Calu3 (cell line): ENCODE measurements at regions not wholly inside any gene's neighbourhood (a gene's known extent, or its start where the extent isn't known, plus 50 kb on each side); places are given as distances from the start of the nearest gene placed in this dataset.

Source experiments
- BruUV-seq: library from RNA; stranded (reverse); fragments of 400-500 nt; replicated peaks from 2 replicates; lab custom pipeline; 2021; lab: Mats Ljungman, UMichigan
- CTCF ChIA-PET: fragments of 300-600 bp; sonication (Branson Sonifier 250); formaldehyde crosslinking; loops from one replicate; lab custom pipeline; 2022; ENCODE audit warnings: antibody characterized with exemption; lab: Charles Lee
- DNase-seq: peaks from one replicate; pipeline ENCODE4 v3.0.0; 2022
- H3K27ac Mint-ChIP-seq: one replicate; pipeline ENCODE4 v1.8.0; 2022; ENCODE audit warnings: mixed read lengths; ENCODE audit not compliant: unreplicated experiment
- H3K27me3 Mint-ChIP-seq: one replicate; pipeline ENCODE4 v1.8.0; 2022; ENCODE audit warnings: mixed read lengths; ENCODE audit not compliant: unreplicated experiment
- H3K36me3 Mint-ChIP-seq: one replicate; pipeline ENCODE4 v1.8.0; 2022; ENCODE audit warnings: mild to moderate bottlenecking, moderate library complexity, mixed read lengths; ENCODE audit not compliant: insufficient read depth, unreplicated experiment
- H3K4me1 Mint-ChIP-seq: one replicate; pipeline ENCODE4 v1.8.0; 2022; ENCODE audit warnings: mild to moderate bottlenecking, low read depth, mixed read lengths; ENCODE audit not compliant: unreplicated experiment
- H3K4me3 Mint-ChIP-seq: one replicate; pipeline ENCODE4 v1.8.0; 2022; ENCODE audit warnings: mild to moderate bottlenecking, low read depth, moderate library complexity, mixed read lengths; ENCODE audit not compliant: unreplicated experiment
- H3K9me3 Mint-ChIP-seq: one replicate; pipeline ENCODE4 v1.8.0; 2022; ENCODE audit warnings: low read depth, mixed read lengths; ENCODE audit not compliant: unreplicated experiment
- CTCF ChIP-seq: fragments of 200-600 bp; IDR thresholded peaks from one replicate; pipeline ENCODE4 v1.8.0; 2022; ENCODE audit warnings: antibody characterized with exemption; ENCODE audit not compliant: unreplicated experiment
- intact Hi-C: fragments of 100-400 bp; cut with micrococcal nuclease; formaldehyde crosslinking; loops from one replicate; pipeline ENCODE4 v1.10.0; 2022; ENCODE audit not compliant: unreplicated experiment

DNA sequence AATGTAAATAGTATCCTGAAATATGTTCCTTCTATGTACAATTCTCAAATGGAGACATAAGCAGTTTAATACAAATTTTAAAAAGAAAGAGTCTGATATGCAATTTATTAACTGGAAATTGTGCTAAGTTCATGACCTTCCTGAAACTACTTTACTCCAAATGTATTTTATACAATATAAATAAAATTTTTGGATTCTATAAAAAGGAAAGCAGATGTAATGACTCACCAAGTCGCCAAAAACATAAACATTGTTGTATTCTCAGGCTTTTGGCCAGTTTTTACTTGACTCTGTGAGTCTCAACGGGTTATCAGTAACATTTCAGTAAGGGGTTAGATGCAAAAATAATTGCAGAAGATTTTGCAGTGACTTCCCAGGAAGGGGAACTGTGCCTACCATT, 948.2 kb downstream of the EPHA3 start:
- Mint-ChIP-seq H3K4me1 (no peaks in the 10 kb centered on the region), H3K27ac (no peak overlapping the region), H3K36me3 (no peaks in the 10 kb centered on the region), H3K9me3 (no peaks in the 10 kb centered on the region), H3K27me3 (no peaks in the 10 kb centered on the region), H3K4me3 (no peak overlapping the region)
- intact Hi-C loops = no loop called here
- TF ChIP-seq CTCF = no peak
- DNase-seq = no peak
- no TSS peak for BruUV-seq
- CTCF ChIA-PET = no interaction called here

DNA sequence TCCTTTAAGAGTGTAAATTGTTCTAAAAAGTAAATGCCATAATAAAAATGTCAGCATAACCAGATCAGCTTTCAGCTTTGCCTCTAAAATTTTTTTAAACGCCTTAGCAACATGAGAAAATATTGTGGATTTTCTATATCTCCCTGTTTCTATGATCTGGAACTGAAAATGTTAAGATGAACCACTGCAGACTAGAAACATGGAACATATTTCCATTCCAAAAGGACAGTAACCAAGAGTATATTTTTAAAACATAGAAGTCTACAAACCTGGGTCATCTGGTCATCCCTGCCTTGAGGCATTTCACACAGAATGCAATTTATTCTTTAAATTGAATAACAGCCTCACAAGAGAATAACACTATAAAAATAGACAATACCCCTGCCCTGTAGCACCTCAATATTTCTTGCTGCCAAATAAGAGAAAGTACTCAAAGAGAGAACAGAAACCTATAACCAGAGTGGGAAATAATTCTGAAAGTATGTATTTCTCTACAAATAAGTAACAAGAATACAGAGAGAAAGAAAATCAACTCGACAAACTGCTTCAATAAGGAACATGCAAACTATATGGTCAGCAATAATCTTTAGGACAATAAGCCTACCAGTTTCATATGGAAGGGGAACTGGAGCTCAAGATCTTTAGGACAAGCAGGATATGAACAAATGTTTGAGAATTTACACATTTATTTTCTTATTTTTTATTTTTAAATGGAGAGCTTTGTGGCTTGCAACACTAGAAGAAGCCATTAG, 949.0 kb downstream of the EPHA3 start:
- no peaks in the 10 kb centered on the region for H3K9me3 Mint-ChIP-seq
- no TSS peak for BruUV-seq
- no peak overlapping the region for H3K4me3 Mint-ChIP-seq
- intact Hi-C loops = no loop called here
- CTCF ChIA-PET = no interaction called here
- no peak overlapping the region for H3K27ac Mint-ChIP-seq
- H3K36me3 Mint-ChIP-seq = no peaks in the 10 kb centered on the region
- TF ChIP-seq CTCF = no peak
- DNase-seq = no peak
- H3K27me3 Mint-ChIP-seq = no peaks in the 10 kb centered on the region
- H3K4me1 Mint-ChIP-seq = no peaks in the 10 kb centered on the region

GRCh38 chr3:90062016-90062415, 954.6 kb downstream of the EPHA3 start:
- peak; percentile 14 for DNase-seq
- Mint-ChIP-seq H3K27ac (no peak overlapping the region), H3K4me3 (no peak overlapping the region), H3K27me3 (no peaks in the 10 kb centered on the region), H3K36me3 (no peaks in the 10 kb centered on the region), H3K9me3 (no peaks in the 10 kb centered on the region), H3K4me1 (no peaks in the 10 kb centered on the region)
- BruUV-seq = no TSS peak
- TF ChIP-seq CTCF = no peak
- intact Hi-C loops = no loop called here
- CTCF ChIA-PET = no interaction called here

DNA sequence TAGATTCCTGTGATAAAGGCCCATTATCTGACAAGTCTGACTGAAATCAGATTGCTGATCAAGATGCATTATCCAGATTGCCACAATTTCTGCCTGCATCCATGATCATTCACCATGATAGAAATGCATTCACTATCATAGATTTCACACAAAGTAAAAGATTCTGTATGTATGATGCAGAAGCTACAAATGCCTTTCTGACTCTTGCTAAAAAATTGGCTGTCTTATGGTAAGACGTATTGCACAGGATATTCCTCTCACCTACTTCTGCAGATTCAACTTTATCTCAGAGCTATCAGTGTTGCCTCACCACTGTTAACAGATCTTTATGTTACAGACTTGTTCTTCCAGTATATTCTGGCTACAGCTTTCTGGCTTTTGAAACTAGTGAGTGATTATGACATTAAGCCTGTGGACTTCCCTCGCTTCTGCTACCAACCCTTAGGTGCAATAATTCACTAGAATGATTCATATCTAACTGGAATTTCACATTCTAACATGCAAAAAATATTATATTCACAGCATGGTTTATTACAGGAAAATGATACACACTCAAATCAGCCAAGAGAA, 955.3 kb downstream of the EPHA3 start:
- DNase-seq = no peak
- CTCF ChIA-PET = no interaction called here
- intact Hi-C loops = no loop called here
- Mint-ChIP-seq H3K27ac (no peak overlapping the region), H3K4me1 (no peaks in the 10 kb centered on the region), H3K27me3 (no peaks in the 10 kb centered on the region), H3K4me3 (no peak overlapping the region), H3K9me3 (no peaks in the 10 kb centered on the region), H3K36me3 (no peaks in the 10 kb centered on the region)
- no TSS peak for BruUV-seq
- TF ChIP-seq CTCF = no peak
